Mesodermal cell (in vitro differentiated cells): ENCODE measurements at regions not wholly inside any gene's neighbourhood (a gene's known extent, or its start where the extent isn't known, plus 50 kb on each side); places are given as distances from the start of the nearest gene placed in this dataset.

ENCODE experiments used
- H3K27ac ChIP-seq: 2 replicates; pipeline ENCODE4 v1.7.0; 2013; ENCODE audit warnings: mild to moderate bottlenecking, low read depth, low read length, moderate library complexity; ENCODE audit not compliant: severe bottlenecking
- H3K36me3 ChIP-seq: 2 replicates; pipeline ENCODE4 v1.7.1; 2013; ENCODE audit warnings: mild to moderate bottlenecking, low read length, moderate library complexity; ENCODE audit not compliant: control insufficient read depth, insufficient read depth
- H3K4me1 ChIP-seq: one replicate; pipeline ENCODE4 v1.7.1; 2013; ENCODE audit warnings: mild to moderate bottlenecking, low read length; ENCODE audit not compliant: insufficient read depth, control insufficient read depth, poor library complexity, severe bottlenecking
- H3K4me3 ChIP-seq: 2 replicates; pipeline ENCODE4 v1.7.0; 2013; ENCODE audit warnings: low read length, control low read depth, mild to moderate bottlenecking; ENCODE audit not compliant: insufficient read depth, poor library complexity, severe bottlenecking; ENCODE audit errors: extremely low read depth
- H3K9me3 ChIP-seq: 2 replicates; pipeline ENCODE4 v1.7.1; 2013; ENCODE audit warnings: mild to moderate bottlenecking, low read length, moderate library complexity; ENCODE audit not compliant: control insufficient read depth
- WGBS, 2 experiments: methylation state at CpG; one replicate each; pipeline ENCODE4 v1.1.5; 2013; ENCODE audit warnings: missing lambda C conversion rate in 2 of 2; ENCODE audit not compliant: insufficient coverage in 2 of 2; 5-methylcytosine and 5-hydroxymethylcytosine counted together

- 93 to 95% methylated on average over 2 to 3 of the region's 3 CpGs for WGBS, 2 experiments
- no peaks in the 10 kb centered on the region for H3K4me1 ChIP-seq
- H3K9me3 ChIP-seq: peaks cover 11% of the 10 kb centered on the region
- no peak overlapping the region for H3K27ac ChIP-seq
- no peak overlapping the region for H3K4me3 ChIP-seq
- no peaks in the 10 kb centered on the region for H3K36me3 ChIP-seq
These were observed 196.3 kb upstream of the TMTC4 start for GRCh38 chr13:100870898-100871297.

- Histone ChIP-seq H3K4me3 (no peak overlapping the region), H3K27ac (no peak overlapping the region), H3K9me3 (no peaks in the 10 kb centered on the region), H3K4me1 (no peaks in the 10 kb centered on the region), H3K36me3 (no peaks in the 10 kb centered on the region)
- 100% methylated on average over 1 to 3 of the region's 4 CpGs for WGBS, 2 experiments
These were observed 186.3 kb upstream of the TMTC4 start for GRCh38 chr13:100860866-100861265.

GRCh38 chr13:100859861-100860260, 185.3 kb upstream of the TMTC4 start:
- Histone ChIP-seq H3K9me3 (no peaks in the 10 kb centered on the region), H3K4me1 (no peaks in the 10 kb centered on the region), H3K36me3 (no peaks in the 10 kb centered on the region), H3K27ac (no peak overlapping the region), H3K4me3 (no peak overlapping the region)
- WGBS, 2 experiments: 89 to 91% methylated on average over 4 to 5 of the region's 5 CpGs

- Histone ChIP-seq H3K4me3 (no peak overlapping the region), H3K9me3 (no peaks in the 10 kb centered on the region), H3K4me1 (no peaks in the 10 kb centered on the region), H3K27ac (no peak overlapping the region), H3K36me3 (no peaks in the 10 kb centered on the region)
- 80 to 100% methylated on average over 1 to 2 of the region's 4 CpGs for WGBS, 2 experiments
These were observed 180.6 kb upstream of the TMTC4 start for GRCh38 chr13:100855151-100855550.

- 33 to 37% methylated on average over 5 of the region's 6 CpGs for WGBS, 2 experiments
- no peaks in the 10 kb centered on the region for H3K9me3 ChIP-seq
- H3K4me3 ChIP-seq: no peak overlapping the region
- H3K27ac ChIP-seq: no peak overlapping the region
- H3K4me1 ChIP-seq: no peaks in the 10 kb centered on the region
- H3K36me3 ChIP-seq: no peaks in the 10 kb centered on the region
These were observed 179.4 kb upstream of the TMTC4 start for GRCh38 chr13:100854006-100854405.

- Histone ChIP-seq H3K9me3 (no peaks in the 10 kb centered on the region), H3K4me3 (no peak overlapping the region), H3K36me3 (no peaks in the 10 kb centered on the region), H3K4me1 (no peaks in the 10 kb centered on the region), H3K27ac (no peak overlapping the region)
- 90 to 100% methylated on average over 1 to 3 of the region's 5 CpGs for WGBS, 2 experiments
These were observed 178.8 kb upstream of the TMTC4 start for GRCh38 chr13:100853434-100853833.

- 75 to 100% methylated on average over 1 of the region's 1 CpG for WGBS, 2 experiments
- no peak overlapping the region for H3K4me3 ChIP-seq
- no peaks in the 10 kb centered on the region for H3K4me1 ChIP-seq
- no peaks in the 10 kb centered on the region for H3K36me3 ChIP-seq
- H3K9me3 ChIP-seq: no peaks in the 10 kb centered on the region
- H3K27ac ChIP-seq: no peak overlapping the region
These were observed 177.6 kb upstream of the TMTC4 start for GRCh38 chr13:100852146-100852545.

GRCh38 chr13:100848304-100848703, 173.7 kb upstream of the TMTC4 start:
- H3K4me3 ChIP-seq: no peak overlapping the region
- no peak overlapping the region for H3K27ac ChIP-seq
- WGBS, 2 experiments: 92 to 95% methylated on average over 5 to 6 of the region's 6 CpGs
- no peaks in the 10 kb centered on the region for H3K36me3 ChIP-seq
- no peaks in the 10 kb centered on the region for H3K9me3 ChIP-seq
- H3K4me1 ChIP-seq: no peaks in the 10 kb centered on the region

GRCh38 chr13:100845128-100845757, 170.6 kb upstream of the TMTC4 start:
- Histone ChIP-seq H3K36me3 (no peaks in the 10 kb centered on the region), H3K4me1 (no peaks in the 10 kb centered on the region), H3K9me3 (no peaks in the 10 kb centered on the region), H3K4me3 (no peak overlapping the region), H3K27ac (no peak overlapping the region)
- 88 to 94% methylated on average over 2 to 3 of the region's 3 CpGs for WGBS, 2 experiments

GRCh38 chr13:100842136-100842535, 167.5 kb upstream of the TMTC4 start:
- H3K27ac ChIP-seq: no peak overlapping the region
- H3K4me1 ChIP-seq: no peaks in the 10 kb centered on the region
- H3K9me3 ChIP-seq: no peaks in the 10 kb centered on the region
- 100% methylated on average over 1 of the region's 1 CpG; no CpG with 5 or more reads in 1 of the 2 experiments for WGBS, 2 experiments
- H3K4me3 ChIP-seq: no peak overlapping the region
- H3K36me3 ChIP-seq: no peaks in the 10 kb centered on the region

GRCh38 chr13:100838387-100838786, 163.8 kb upstream of the TMTC4 start:
- Histone ChIP-seq H3K4me1 (no peaks in the 10 kb centered on the region), H3K36me3 (no peaks in the 10 kb centered on the region)
- WGBS, 2 experiments: 84 to 92% methylated on average over 2 of the region's 2 CpGs

More at GRCh38 chr13:100838387-100838786, 163.8 kb upstream of the TMTC4 start:
- no peak overlapping the region for H3K27ac ChIP-seq
- no peaks in the 10 kb centered on the region for H3K9me3 ChIP-seq
- no peak overlapping the region for H3K4me3 ChIP-seq
